Muscle of arm (tissue), 1 donor: ENCODE measurements at regions not wholly inside any gene's neighbourhood (a gene's known extent, or its start where the extent isn't known, plus 50 kb on each side); places are given as distances from the start of the nearest gene placed in this dataset.
"Not testable (repeated sequence)": the region's sequence is repeated elsewhere in the genome, so short reads cannot be mapped to it uniquely, and the experiment has no call there.

Experiments used
- DNase-seq: peaks from one replicate; pipeline ENCODE4 v3.0.0-alpha.2; 2013

GRCh38 chr16:65313936-65314626 lies 192.2 kb upstream of the CDH11 start:
- DNase-seq: no peak

- no peak for DNase-seq
Measured at GRCh38 chr16:65312795-65313194, 190.9 kb upstream of the CDH11 start.

- DNase-seq: no peak
Measured at GRCh38 chr16:65312071-65312470, 190.2 kb upstream of the CDH11 start.

- DNase-seq: not testable (repeated sequence)
Measured at GRCh38 chr16:65310491-65310890, 188.6 kb upstream of the CDH11 start.

- DNase-seq: no peak
Measured at GRCh38 chr16:65309354-65309753, 187.5 kb upstream of the CDH11 start.

GRCh38 chr16:65308506-65308905 lies 186.6 kb upstream of the CDH11 start:
- no peak for DNase-seq

GRCh38 chr16:65307286-65307685 lies 185.4 kb upstream of the CDH11 start:
- no peak for DNase-seq

- DNase-seq: no peak
Measured at GRCh38 chr16:65306722-65307121, 184.9 kb upstream of the CDH11 start.

- DNase-seq: no peak
Measured at GRCh38 chr16:65306300-65306699, 184.4 kb upstream of the CDH11 start.

GRCh38 chr16:65305266-65305959 lies 183.6 kb upstream of the CDH11 start:
- DNase-seq: no peak

- DNase-seq: no peak
Measured at GRCh38 chr16:65301029-65301428, 179.2 kb upstream of the CDH11 start.

GRCh38 chr16:65297453-65297852 lies 175.6 kb upstream of the CDH11 start:
- no peak for DNase-seq

GRCh38 chr16:65295527-65295926 lies 173.7 kb upstream of the CDH11 start:
- DNase-seq: no peak

- DNase-seq: no peak
Measured at GRCh38 chr16:65294708-65295107, 172.8 kb upstream of the CDH11 start.

GRCh38 chr16:65294165-65294564 lies 172.3 kb upstream of the CDH11 start:
- DNase-seq: no peak

- no peak for DNase-seq
Measured at GRCh38 chr16:65289022-65289421, 167.2 kb upstream of the CDH11 start.

GRCh38 chr16:65287307-65287706 lies 165.4 kb upstream of the CDH11 start:
- no peak for DNase-seq

GRCh38 chr16:65285128-65286048 lies 163.5 kb upstream of the CDH11 start:
- no peak for DNase-seq

- DNase-seq: no peak
Measured at GRCh38 chr16:65284626-65285025, 162.8 kb upstream of the CDH11 start.

- DNase-seq: no peak
Measured at GRCh38 chr16:65283181-65283651, 161.4 kb upstream of the CDH11 start.

- no peak for DNase-seq
Measured at GRCh38 chr16:65281586-65281985, 159.7 kb upstream of the CDH11 start.

GRCh38 chr16:65280845-65281512 lies 159.1 kb upstream of the CDH11 start:
- no peak for DNase-seq
